Neutrophil (primary cell): ENCODE measurements at regions not wholly inside any gene's neighbourhood (a gene's known extent, or its start where the extent isn't known, plus 50 kb on each side); places are given as distances from the start of the nearest gene placed in this dataset.
"Not testable (repeated sequence)": the region's sequence is repeated elsewhere in the genome, so short reads cannot be mapped to it uniquely, and the experiment has no call there.

Experiments
- H3K27ac ChIP-seq: fragments of 200-600 bp; sonication (generic); 2 replicates; pipeline ENCODE4 v1.5.1; 2016; ENCODE audit warnings: mild to moderate bottlenecking, moderate library complexity
- H3K27me3 ChIP-seq: fragments of 200-600 bp; sonication (generic); 2 replicates; pipeline ENCODE4 v1.6.0; 2016; ENCODE audit warnings: mild to moderate bottlenecking
- H3K36me3 ChIP-seq: fragments of 200-600 bp; sonication (generic); 2 replicates; pipeline ENCODE4 v1.5.1; 2017
- H3K4me1 ChIP-seq, 2 experiments: fragments of 200-600 bp in 1 of 2; sonication (generic) in 1 of 2; 1 replicate in 1 of 2; 2 replicates in 1 of 2; pipeline versions ENCODE4 v1.5.1 to v1.6.1; 2013 to 2016; ENCODE audit warnings: low read depth in 1 of 2, low read length in 1 of 2, mild to moderate bottlenecking in 1 of 2, moderate library complexity in 1 of 2; ENCODE audit not compliant: control insufficient read depth in 1 of 2, insufficient read depth in 1 of 2
- H3K4me3 ChIP-seq, 2 experiments: fragments of 200-600 bp in 1 of 2; sonication (generic) in 1 of 2; 1 replicate in 1 of 2; 2 replicates in 1 of 2; pipeline ENCODE4 v1.5.1; 2013 to 2016; ENCODE audit warnings: low read depth in 1 of 2, low read length in 1 of 2, mild to moderate bottlenecking in 1 of 2, moderate library complexity in 1 of 2
- H3K9me3 ChIP-seq: fragments of 200-600 bp; sonication (generic); 2 replicates; pipeline ENCODE4 v1.5.1; 2016
- CTCF ChIP-seq: fragments of 200-600 bp; sonication (generic); IDR thresholded peaks from 2 replicates; pipeline ENCODE4 v1.5.1; 2016; ENCODE audit warnings: antibody characterized with exemption

DNA sequence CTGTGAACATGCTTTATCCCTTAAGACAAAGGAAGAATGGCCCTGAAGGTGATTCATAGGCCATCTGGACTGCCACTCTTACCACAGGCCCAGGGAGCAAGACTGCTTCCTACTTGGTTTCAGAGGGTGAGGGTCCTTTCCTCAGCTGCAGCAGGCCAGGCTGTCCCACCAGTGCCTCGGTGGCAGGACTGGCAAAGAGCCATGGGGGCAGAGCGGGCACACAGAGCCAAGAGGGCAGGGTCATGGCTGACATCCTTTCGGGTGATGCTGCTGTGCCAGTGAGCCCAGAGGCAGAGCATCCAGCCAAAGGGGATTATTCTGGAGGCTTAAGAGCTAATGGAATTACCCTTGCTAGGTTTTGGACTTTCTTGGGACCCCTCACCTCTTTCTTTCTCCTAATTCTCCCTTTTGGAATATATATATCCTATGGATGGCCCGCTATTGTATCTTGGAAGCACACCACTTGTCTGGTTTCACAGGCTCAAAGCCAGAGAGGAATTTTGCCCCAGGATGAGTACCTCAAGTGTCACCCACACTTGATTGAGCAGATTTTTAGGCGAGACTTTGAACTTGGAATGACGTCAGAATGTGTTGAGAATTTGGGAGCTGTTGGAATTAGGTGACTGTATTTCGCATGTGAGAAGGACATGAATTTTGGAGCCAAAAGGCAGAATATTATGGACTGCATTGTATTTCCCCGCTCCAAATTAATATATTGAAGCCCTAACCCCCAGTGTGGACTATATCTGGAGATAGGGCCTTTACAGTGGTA lies 180.6 kb downstream of the BARX1 start:
- TF ChIP-seq CTCF = no peak
- no peaks in the 10 kb centered on the region for H3K36me3 ChIP-seq
- no peak overlapping the region for H3K27ac ChIP-seq
- H3K9me3 ChIP-seq = no peaks in the 10 kb centered on the region
- H3K4me3 ChIP-seq = no peak overlapping the region
- no peaks in the 10 kb centered on the region for H3K27me3 ChIP-seq
- H3K4me1 ChIP-seq = peaks cover 0 to 18% of the 10 kb centered on the region in 2 experiments

GRCh38 chr9:93771276-93771675 lies 183.9 kb downstream of the BARX1 start:
- Histone ChIP-seq H3K27ac (no peak overlapping the region), H3K9me3 (no peaks in the 10 kb centered on the region), H3K36me3 (no peaks in the 10 kb centered on the region), H3K27me3 (no peaks in the 10 kb centered on the region), H3K4me1 (no peaks in the 10 kb centered on the region), H3K4me3 (no peak overlapping the region)
- TF ChIP-seq CTCF = no peak

GRCh38 chr9:93761822-93762221 lies 185.4 kb downstream of the PHF2 start:
- no peak overlapping the region for H3K4me3 ChIP-seq
- H3K27ac ChIP-seq = no peak overlapping the region
- no peak for TF ChIP-seq CTCF
- no peaks in the 10 kb centered on the region for H3K4me1 ChIP-seq
- no peaks in the 10 kb centered on the region for H3K36me3 ChIP-seq
- H3K9me3 ChIP-seq = no peaks in the 10 kb centered on the region
- peaks cover 22% of the 10 kb centered on the region for H3K27me3 ChIP-seq

GRCh38 chr9:93750045-93750444 lies 173.7 kb downstream of the PHF2 start:
- H3K36me3 ChIP-seq = no peaks in the 10 kb centered on the region
- peaks cover 21% of the 10 kb centered on the region for H3K9me3 ChIP-seq
- no peak overlapping the region for H3K4me3 ChIP-seq
- no peaks in the 10 kb centered on the region for H3K27me3 ChIP-seq
- no peaks in the 10 kb centered on the region for H3K4me1 ChIP-seq
- H3K27ac ChIP-seq = no peak overlapping the region
- no peak for TF ChIP-seq CTCF

DNA sequence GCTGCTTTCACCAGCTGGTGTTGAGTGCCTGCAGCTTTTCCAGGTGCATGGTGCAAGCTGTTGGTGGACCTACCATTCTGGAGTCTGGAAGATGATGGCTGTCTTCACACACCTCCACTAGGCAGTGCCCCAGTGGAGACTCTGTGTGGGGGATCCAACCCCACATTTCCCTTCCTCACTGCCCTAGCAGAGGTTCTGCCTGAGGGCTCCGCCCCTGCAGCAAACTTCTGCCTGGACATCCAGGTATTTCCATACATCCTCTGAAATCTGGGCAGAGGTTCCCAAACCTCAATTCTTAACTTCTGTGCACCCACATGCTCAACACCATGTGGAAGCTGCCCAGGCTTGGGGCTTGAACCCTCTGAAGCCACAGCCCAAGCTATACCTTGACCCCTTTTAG lies 172.4 kb downstream of the PHF2 start:
- H3K4me1 ChIP-seq, H3K27me3 ChIP-seq, H3K4me3 ChIP-seq, H3K27ac ChIP-seq, H3K36me3 ChIP-seq: not testable (repeated sequence)
- H3K9me3 ChIP-seq = peaks cover 21% of the 10 kb centered on the region

- Histone ChIP-seq H3K4me3 (no peak overlapping the region), H3K4me1 (no peaks in the 10 kb centered on the region), H3K27me3 (peaks cover 14% of the 10 kb centered on the region), H3K9me3 (no peaks in the 10 kb centered on the region), H3K27ac (no peak overlapping the region), H3K36me3 (no peaks in the 10 kb centered on the region)
- no peak for TF ChIP-seq CTCF
These were observed 155.6 kb downstream of the PHF2 start for GRCh38 chr9:93731963-93732362.
